Vagina (tissue), 2 donors: ENCODE measurements at regions not wholly inside any gene's neighbourhood (a gene's known extent, or its start where the extent isn't known, plus 50 kb on each side); places are given as distances from the start of the nearest gene placed in this dataset.

Experiments
- CTCF ChIP-seq, 3 experiments: fragments of 450-650 bp in 2 of 3; fragments of 200-600 bp in 1 of 3; sonication (generic) in 1 of 3; IDR thresholded peaks; one replicate each; pipeline ENCODE4 v1.5.1; 2017 to 2019; ENCODE audit warnings: antibody characterized with exemption in 3 of 3, mild to moderate bottlenecking in 2 of 3, moderate library complexity in 2 of 3
- POLR2AphosphoS5 ChIP-seq, 2 donors: sonication (generic); formaldehyde crosslinking; IDR thresholded peaks; one replicate each; pipeline ENCODE4 v1.9.0; 2017; ENCODE audit warnings: antibody characterized with exemption in 2 of 2, mild to moderate bottlenecking in 2 of 2, low read depth in 1 of 2; ENCODE audit not compliant: insufficient read depth in 1 of 2

GRCh38 chr2:126953483-126953882 lies 54.8 kb downstream of the TEX51 start:
- TF ChIP-seq CTCF (IDR thresholded peaks at IDR 0.05) = no peak
- TF ChIP-seq POLR2AphosphoS5 (IDR thresholded peaks at IDR 0.05; ENCODE audit: insufficient read depth in 1 of 2, low read depth in 1 of 2) = no peak
